BLaER1 (cell line): ENCODE measurements at regions not wholly inside any gene's neighbourhood (a gene's known extent, or its start where the extent isn't known, plus 50 kb on each side); places are given as distances from the start of the nearest gene placed in this dataset.

Source experiments
- H3K27ac ChIP-seq: shearing (Covaris generic); formaldehyde crosslinking; 2 replicates; pipeline ENCODE4 v1.8.1; 2022
- H3K27me3 ChIP-seq: shearing (Covaris generic); formaldehyde crosslinking; 2 replicates; pipeline ENCODE4 v1.8.1; 2022
- H3K36me3 ChIP-seq: shearing (Covaris generic); formaldehyde crosslinking; 2 replicates; pipeline ENCODE4 v1.8.1; 2022
- H3K4me1 ChIP-seq: shearing (Covaris generic); formaldehyde crosslinking; 2 replicates; pipeline ENCODE4 v1.8.1; 2022
- H3K4me2 ChIP-seq: shearing (Covaris generic); formaldehyde crosslinking; 2 replicates; pipeline ENCODE4 v1.8.1; 2022
- H3K4me3 ChIP-seq: shearing (Covaris generic); formaldehyde crosslinking; 2 replicates; pipeline ENCODE4 v1.8.1; 2022
- H3K9ac ChIP-seq: shearing (Covaris generic); formaldehyde crosslinking; 2 replicates; pipeline ENCODE4 v1.8.1; 2022
- H3K9me3 ChIP-seq: shearing (Covaris generic); formaldehyde crosslinking; 2 replicates; pipeline ENCODE4 v1.8.1; 2022
- H4K20me1 ChIP-seq: shearing (Covaris generic); formaldehyde crosslinking; 2 replicates; pipeline ENCODE4 v1.8.1; 2022
- Cebpa-rat ChIP-seq: shearing (Covaris generic); IDR thresholded peaks from 2 replicates; pipeline ENCODE4 v1.8.1; 2022

GRCh38 chr20:51221791-51222408, 199.0 kb upstream of the KCNG1 start:
- Histone ChIP-seq H3K4me1 (no peaks in the 10 kb centered on the region), H4K20me1 (no peaks in the 10 kb centered on the region), H3K27ac (no peak overlapping the region), H3K36me3 (no peaks in the 10 kb centered on the region), H3K4me2 (no peak overlapping the region), H3K27me3 (peaks cover 13% of the 10 kb centered on the region), H3K9me3 (peaks cover 43% of the 10 kb centered on the region), H3K9ac (no peak overlapping the region), H3K4me3 (no peak overlapping the region)
- TF ChIP-seq Cebpa-rat: no peak

GRCh38 chr20:51221103-51221502, 198.2 kb upstream of the KCNG1 start:
- Histone ChIP-seq H3K9ac (no peak overlapping the region), H3K27me3 (peaks cover 13% of the 10 kb centered on the region), H3K4me1 (no peaks in the 10 kb centered on the region), H3K4me3 (no peak overlapping the region), H4K20me1 (no peaks in the 10 kb centered on the region), H3K9me3 (peaks cover 51% of the 10 kb centered on the region), H3K36me3 (no peaks in the 10 kb centered on the region), H3K27ac (no peak overlapping the region), H3K4me2 (no peak overlapping the region)
- no peak for TF ChIP-seq Cebpa-rat

GRCh38 chr20:51220293-51220706, 197.4 kb upstream of the KCNG1 start:
- H4K20me1 ChIP-seq: no peaks in the 10 kb centered on the region
- H3K36me3 ChIP-seq: no peaks in the 10 kb centered on the region
- H3K9ac ChIP-seq: no peak overlapping the region
- no peaks in the 10 kb centered on the region for H3K4me1 ChIP-seq
- no peak for TF ChIP-seq Cebpa-rat
- no peak overlapping the region for H3K27ac ChIP-seq
- peaks cover 13% of the 10 kb centered on the region for H3K27me3 ChIP-seq
- H3K4me3 ChIP-seq: no peak overlapping the region
- H3K4me2 ChIP-seq: no peak overlapping the region
- H3K9me3 ChIP-seq: peaks cover 55% of the 10 kb centered on the region

GRCh38 chr20:51219544-51219943, 196.6 kb upstream of the KCNG1 start:
- Histone ChIP-seq H3K4me2 (no peak overlapping the region), H4K20me1 (no peaks in the 10 kb centered on the region), H3K9me3 (peaks cover 51% of the 10 kb centered on the region), H3K27ac (no peak overlapping the region), H3K27me3 (peaks cover 13% of the 10 kb centered on the region), H3K4me1 (no peaks in the 10 kb centered on the region), H3K4me3 (no peak overlapping the region), H3K36me3 (no peaks in the 10 kb centered on the region), H3K9ac (no peak overlapping the region)
- no peak for TF ChIP-seq Cebpa-rat

GRCh38 chr20:51218603-51219002, 195.7 kb upstream of the KCNG1 start:
- no peaks in the 10 kb centered on the region for H3K4me1 ChIP-seq
- no peak overlapping the region for H3K4me3 ChIP-seq
- peaks cover 43% of the 10 kb centered on the region for H3K9me3 ChIP-seq
- no peak for TF ChIP-seq Cebpa-rat
- H3K27ac ChIP-seq: no peak overlapping the region
- no peaks in the 10 kb centered on the region for H3K36me3 ChIP-seq
- no peaks in the 10 kb centered on the region for H4K20me1 ChIP-seq
- no peak overlapping the region for H3K4me2 ChIP-seq
- H3K27me3 ChIP-seq: peaks cover 13% of the 10 kb centered on the region
- H3K9ac ChIP-seq: no peak overlapping the region

GRCh38 chr20:51217347-51218045, 194.6 kb upstream of the KCNG1 start:
- H3K9me3 ChIP-seq: peaks cover 43% of the 10 kb centered on the region
- no peak for TF ChIP-seq Cebpa-rat
- no peaks in the 10 kb centered on the region for H3K4me1 ChIP-seq
- no peaks in the 10 kb centered on the region for H4K20me1 ChIP-seq
- H3K27me3 ChIP-seq: peaks cover 12% of the 10 kb centered on the region
- no peak overlapping the region for H3K4me2 ChIP-seq
- H3K9ac ChIP-seq: no peak overlapping the region
- no peak overlapping the region for H3K27ac ChIP-seq
- H3K4me3 ChIP-seq: no peak overlapping the region
- no peaks in the 10 kb centered on the region for H3K36me3 ChIP-seq

- peaks cover 6% of the 10 kb centered on the region for H3K27me3 ChIP-seq
- H3K9me3 ChIP-seq: peaks cover 43% of the 10 kb centered on the region
- H3K4me3 ChIP-seq: no peak overlapping the region
- H3K9ac ChIP-seq: no peak overlapping the region
- no peaks in the 10 kb centered on the region for H4K20me1 ChIP-seq
- no peaks in the 10 kb centered on the region for H3K4me1 ChIP-seq
- H3K36me3 ChIP-seq: no peaks in the 10 kb centered on the region
- H3K4me2 ChIP-seq: no peak overlapping the region
- TF ChIP-seq Cebpa-rat: no peak
- H3K27ac ChIP-seq: no peak overlapping the region
These were observed 193.9 kb upstream of the KCNG1 start for GRCh38 chr20:51216850-51217249.

- no peaks in the 10 kb centered on the region for H4K20me1 ChIP-seq
- no peak overlapping the region for H3K4me2 ChIP-seq
- peaks cover 21% of the 10 kb centered on the region for H3K9me3 ChIP-seq
- H3K9ac ChIP-seq: no peak overlapping the region
- H3K27me3 ChIP-seq: no peaks in the 10 kb centered on the region
- no peak for TF ChIP-seq Cebpa-rat
- H3K4me3 ChIP-seq: no peak overlapping the region
- H3K36me3 ChIP-seq: no peaks in the 10 kb centered on the region
- no peaks in the 10 kb centered on the region for H3K4me1 ChIP-seq
- H3K27ac ChIP-seq: no peak overlapping the region
These were observed 189.9 kb upstream of the KCNG1 start for GRCh38 chr20:51212816-51213215.

GRCh38 chr20:51211191-51211590, 188.3 kb upstream of the KCNG1 start:
- Histone ChIP-seq H3K4me3 (no peak overlapping the region), H3K27me3 (no peaks in the 10 kb centered on the region), H3K4me1 (no peaks in the 10 kb centered on the region), H3K9me3 (peaks cover 5% of the 10 kb centered on the region), H4K20me1 (no peaks in the 10 kb centered on the region), H3K27ac (no peak overlapping the region), H3K4me2 (no peak overlapping the region), H3K36me3 (no peaks in the 10 kb centered on the region), H3K9ac (no peak overlapping the region)
- no peak for TF ChIP-seq Cebpa-rat

- Histone ChIP-seq H3K27me3 (no peaks in the 10 kb centered on the region), H3K9me3 (no peaks in the 10 kb centered on the region), H4K20me1 (no peaks in the 10 kb centered on the region)
These were observed 187.2 kb upstream of the KCNG1 start for GRCh38 chr20:51210084-51210483.

More at GRCh38 chr20:51210084-51210483, 187.2 kb upstream of the KCNG1 start:
- TF ChIP-seq Cebpa-rat: no peak
- H3K36me3 ChIP-seq: no peaks in the 10 kb centered on the region
- H3K4me2 ChIP-seq: no peak overlapping the region
- no peak overlapping the region for H3K4me3 ChIP-seq
- H3K9ac ChIP-seq: no peak overlapping the region
- no peaks in the 10 kb centered on the region for H3K4me1 ChIP-seq
- H3K27ac ChIP-seq: no peak overlapping the region
